GM21423 (cell line): ENCODE measurements at regions not wholly inside any gene's neighbourhood (a gene's known extent, or its start where the extent isn't known, plus 50 kb on each side); places are given as distances from the start of the nearest gene placed in this dataset.
A peak's percentile ranks its signal among the peaks of the same experiment; 100 is the strongest.

Experiments
- ATAC-seq: cut with Tn5 transposase; IDR thresholded peaks from one replicate; pipeline ENCODE4 v1.9.1; 2021; ENCODE audit warnings: mild to moderate bottlenecking, moderate library complexity; ENCODE audit not compliant: unreplicated experiment

- ATAC-seq: no peak
Measured at GRCh38 chr11:13062115-13062514, 53.0 kb downstream of the RASSF10 start.

- ATAC-seq: no peak
Measured at GRCh38 chr11:13064593-13064992, 55.5 kb downstream of the RASSF10 start.

DNA sequence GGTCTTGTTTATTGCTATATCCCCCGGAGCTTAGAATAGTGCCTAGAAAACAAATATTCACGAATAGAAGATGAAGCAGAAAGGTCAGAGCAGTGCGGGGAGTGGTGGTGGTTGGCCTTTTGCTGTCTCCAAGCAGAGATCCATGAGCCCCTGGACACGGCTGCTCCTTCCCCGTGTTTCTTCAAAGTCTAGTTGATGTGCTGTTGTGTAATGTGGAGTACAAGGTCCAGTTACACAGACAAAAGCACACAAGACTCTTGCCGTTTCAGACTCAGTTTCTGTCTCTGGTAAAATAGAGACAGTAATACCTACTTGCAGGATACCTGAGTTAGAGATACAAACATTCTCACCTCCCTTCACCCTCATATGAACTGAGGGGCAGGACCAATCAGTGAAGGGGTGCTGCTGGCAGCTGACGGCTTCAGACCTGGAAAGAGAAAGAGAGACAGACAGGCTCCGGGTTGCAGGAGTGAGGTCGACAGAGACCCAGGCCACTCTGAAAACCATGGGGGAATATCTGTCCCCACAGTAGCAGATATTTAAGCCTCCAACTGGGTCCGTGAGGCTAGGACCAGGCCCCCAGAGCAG lies 56.2 kb downstream of the RASSF10 start:
- ATAC-seq: no peak

GRCh38 chr11:13068211-13068610 lies 59.1 kb downstream of the RASSF10 start:
- ATAC-seq: no peak

- no peak for ATAC-seq
Measured at GRCh38 chr11:13073119-13073981, 64.2 kb downstream of the RASSF10 start.

GRCh38 chr11:13074714-13075464 lies 65.8 kb downstream of the RASSF10 start:
- no peak for ATAC-seq

DNA sequence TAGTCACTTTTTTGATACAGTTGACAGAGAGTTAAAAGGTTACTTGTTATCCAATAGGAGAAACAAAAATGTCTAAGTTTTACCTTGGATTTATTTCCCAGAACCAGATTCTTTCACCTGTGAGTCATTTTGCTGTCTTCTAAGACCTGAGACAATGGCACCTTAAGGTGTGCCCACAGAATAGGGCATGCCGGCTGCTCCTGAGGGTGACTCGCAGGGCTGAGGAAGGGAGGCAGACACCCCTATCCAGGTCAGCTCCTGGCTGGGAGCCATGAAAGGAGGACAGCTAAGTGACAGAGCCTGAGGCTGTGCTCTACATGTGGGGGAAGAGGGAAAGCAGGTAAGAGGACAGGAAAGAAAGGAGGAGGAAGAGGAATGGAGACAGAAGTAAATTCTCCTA lies 67.8 kb downstream of the RASSF10 start:
- no peak for ATAC-seq

DNA sequence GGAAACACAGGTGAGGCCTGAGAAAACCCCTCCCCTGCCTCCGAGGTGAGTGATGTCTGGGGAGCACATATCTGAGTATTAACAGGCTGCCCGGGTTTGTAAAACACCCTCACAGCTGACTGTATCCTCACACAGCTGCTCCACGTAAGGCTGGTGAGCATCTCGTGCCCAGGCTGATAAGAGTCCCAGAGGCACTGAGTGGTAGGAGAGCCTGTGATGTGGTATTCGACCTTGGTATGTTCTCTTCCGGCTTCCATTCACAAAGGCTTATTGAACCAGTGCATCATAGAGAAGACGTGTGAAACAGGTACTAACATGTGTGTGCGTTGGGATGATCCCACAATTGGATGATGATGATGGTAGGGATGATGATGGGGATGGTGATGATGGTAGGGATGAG lies 71.7 kb downstream of the RASSF10 start:
- no peak for ATAC-seq

- no peak for ATAC-seq
Measured at GRCh38 chr11:13082588-13082987, 73.5 kb downstream of the RASSF10 start.

DNA sequence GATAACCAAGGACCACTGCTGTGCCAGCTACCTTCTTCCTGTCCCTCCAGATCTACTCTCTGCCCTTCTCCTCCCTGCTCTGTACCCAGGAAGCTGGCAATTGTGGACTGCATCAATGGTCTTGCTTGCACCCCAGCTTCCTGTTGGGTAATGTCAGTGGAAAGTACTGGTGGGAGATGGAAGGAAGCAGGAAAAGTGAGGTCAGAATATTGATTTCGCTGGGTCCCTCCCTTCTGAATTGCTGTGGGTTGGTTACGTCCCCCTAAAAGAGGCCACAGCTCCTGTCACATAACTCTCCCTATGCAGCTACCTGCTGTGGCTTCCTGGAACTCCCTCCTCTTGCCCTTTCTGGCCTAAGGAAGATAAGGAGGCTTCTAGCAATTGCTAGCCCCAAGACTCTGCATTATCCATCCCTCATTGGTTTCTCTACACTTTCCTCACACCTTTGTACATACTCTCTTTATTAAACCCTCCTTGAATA lies 81.2 kb downstream of the RASSF10 start:
- ATAC-seq: no peak

DNA sequence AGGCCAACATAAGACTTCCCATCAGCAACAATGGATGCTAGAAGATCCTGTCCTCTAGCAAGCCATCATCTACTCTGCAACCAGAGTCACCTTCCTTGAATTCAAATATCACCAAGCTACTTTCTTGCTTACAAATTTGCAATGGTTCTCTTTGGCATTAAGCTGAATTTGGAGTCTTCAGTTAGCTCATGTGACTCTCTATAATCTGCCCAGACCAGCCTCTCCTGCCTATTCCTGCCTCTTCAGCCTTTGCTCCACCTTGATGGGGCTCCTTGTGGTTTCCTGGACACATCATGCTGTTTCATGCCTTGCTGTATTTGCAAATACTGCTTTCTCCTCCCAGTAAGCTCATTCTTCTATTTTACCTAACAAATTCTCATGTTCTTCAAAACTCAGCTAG lies 82.3 kb downstream of the RASSF10 start:
- ATAC-seq: no peak

DNA sequence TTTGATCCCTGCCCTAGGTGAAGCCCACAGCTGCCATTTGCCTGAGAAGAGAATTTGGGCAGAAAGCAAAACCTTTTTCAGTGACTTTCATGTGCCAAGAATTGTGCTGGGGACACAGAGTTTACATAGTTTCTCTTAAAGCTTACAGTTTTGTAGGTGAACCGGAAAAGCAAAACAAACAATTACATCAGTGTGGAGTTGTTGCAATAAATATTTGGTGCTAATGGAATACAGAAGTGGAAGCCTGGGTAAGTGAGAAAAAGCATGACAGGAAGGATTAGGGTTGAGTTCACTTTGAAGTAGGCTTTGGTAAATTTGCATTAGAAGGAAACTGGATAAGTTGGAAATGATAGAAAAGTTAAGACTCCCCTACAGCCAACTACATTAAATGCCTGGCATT lies 82.7 kb downstream of the RASSF10 start:
- no peak for ATAC-seq

DNA sequence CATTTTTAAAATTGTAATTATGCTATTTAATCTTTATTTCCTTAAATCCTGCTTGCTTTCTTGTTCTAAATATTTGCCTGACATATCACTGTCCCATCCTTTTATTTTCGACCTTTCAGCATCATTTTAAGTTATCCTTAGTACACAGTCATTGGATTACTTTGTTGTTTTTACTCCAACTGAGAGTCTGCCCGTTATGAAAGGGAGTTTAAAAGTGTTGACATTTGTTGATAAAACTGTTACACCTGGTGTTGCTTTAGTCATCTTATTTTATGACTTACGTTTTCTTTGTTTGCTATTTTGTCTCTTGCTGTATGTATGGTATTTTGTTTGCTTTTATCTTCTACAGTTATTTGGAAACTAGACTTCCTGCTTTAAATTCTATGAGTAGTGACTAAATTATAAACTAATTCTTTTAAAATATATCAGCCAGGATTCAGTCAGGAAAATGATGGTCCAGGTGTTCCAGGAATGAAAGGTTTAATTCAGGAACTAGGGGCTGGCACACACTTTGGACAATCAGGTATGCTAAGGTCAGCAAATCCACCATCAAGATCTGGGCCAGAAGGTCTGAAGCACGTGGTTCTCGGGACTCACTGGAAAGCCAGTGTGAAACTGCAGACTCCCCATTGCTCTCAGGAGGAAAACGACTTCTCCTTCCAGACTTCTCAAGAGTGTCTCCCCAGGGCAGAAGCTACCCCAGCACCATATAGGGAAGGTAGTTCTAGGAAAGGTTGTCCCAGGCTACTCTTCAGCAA lies 86.0 kb downstream of the RASSF10 start:
- no peak for ATAC-seq

DNA sequence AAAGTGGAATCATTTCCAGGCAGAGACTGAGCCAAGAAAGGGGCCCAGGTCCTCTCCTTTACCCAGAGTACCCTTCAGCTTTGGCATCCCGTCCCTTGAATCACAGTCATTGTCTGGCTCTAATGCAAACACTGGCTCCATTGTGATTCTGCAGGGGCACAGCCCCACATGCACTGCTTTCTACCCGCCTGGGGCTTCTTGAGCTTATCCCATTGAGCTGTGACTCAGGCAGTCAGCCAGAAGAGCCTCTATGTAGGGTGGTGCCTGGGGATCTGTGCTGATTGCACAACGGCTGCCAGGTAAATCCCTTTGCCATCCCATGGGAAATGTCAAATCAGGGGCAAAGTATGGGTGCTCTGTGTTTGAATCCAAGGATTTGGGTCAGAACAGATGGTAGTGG lies 88.9 kb downstream of the RASSF10 start:
- ATAC-seq: no peak

DNA sequence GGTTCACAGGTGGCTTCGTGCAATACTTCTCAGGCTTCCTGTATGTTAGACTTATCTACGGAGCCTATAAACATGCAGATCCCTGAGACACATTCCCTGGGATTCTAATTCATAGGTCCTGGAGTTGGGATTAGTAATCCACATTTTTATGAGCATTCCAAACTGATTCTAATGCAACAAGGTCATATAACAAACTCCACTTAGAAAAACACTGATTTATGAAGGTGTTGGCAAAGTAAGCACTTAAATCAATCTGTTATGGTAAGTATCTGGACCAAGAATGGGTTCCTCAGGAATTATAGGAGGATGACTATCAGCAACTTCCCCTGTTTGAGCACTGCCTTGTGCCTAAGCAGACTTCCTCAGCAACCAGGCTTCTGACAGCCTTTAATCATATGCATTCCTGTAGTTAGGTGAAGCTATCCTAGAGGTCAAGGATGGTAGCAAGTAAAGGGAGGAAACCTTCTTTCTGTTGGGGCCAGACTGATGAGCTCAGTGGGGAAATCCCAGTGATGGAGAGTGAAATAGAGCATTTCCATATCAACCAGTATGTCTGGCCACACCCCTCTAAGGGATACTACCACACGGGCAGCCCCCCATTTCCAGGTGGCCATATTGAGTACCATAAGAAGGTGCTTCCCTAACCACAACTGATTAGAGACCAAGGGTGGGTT lies 89.6 kb downstream of the RASSF10 start:
- no peak for ATAC-seq

- peak; percentile 44 for ATAC-seq
Measured at GRCh38 chr11:13101644-13102512, 92.8 kb downstream of the RASSF10 start.

DNA sequence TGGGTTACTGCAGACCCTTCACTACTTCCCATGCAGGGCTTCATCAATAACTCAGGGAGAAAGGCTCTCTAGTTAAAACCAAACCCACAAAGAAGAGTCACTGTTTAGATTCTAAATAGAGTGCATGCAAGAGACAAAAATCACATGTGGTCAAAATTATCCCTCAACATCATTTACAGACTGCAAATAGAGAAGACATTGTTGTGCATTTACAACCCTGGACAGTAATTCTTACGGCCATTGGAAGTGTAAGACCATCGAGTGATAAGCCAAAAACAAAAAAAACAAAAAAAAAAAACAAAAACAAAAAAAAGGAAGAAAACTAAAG lies 93.4 kb downstream of the RASSF10 start:
- ATAC-seq: no peak

DNA sequence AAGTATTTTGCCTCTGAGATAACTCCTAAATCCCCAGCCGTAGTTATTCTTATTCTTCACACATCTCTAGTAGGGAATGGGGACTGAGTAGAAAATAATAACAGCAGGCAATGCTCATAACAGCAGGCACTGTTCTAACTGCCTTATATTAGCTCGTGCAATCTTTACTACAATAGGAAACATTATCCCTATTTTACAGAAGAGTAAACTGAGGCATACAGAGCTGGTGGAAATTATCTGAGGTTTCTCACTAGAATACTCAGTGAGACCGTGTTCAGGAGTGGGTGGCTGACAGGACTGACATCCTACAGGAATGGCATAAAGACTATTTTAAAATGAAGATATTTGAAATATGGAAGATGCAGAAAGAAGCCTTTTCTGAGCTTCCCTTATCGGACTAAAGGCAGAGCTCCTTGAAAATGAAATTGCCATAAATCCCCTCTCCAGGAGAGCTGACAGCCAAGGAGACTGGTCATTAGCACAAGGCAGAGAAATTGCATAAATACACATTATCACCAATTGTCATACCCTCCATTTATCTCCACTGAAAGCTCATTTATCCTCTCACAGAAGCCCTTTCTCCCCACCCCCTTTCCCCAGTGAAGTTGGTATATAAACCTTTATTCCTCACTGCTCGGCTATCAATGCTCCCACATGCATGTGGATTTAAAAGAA lies 93.9 kb downstream of the RASSF10 start:
- ATAC-seq: no peak

GRCh38 chr11:13103962-13104554 lies 94.9 kb downstream of the RASSF10 start:
- no peak for ATAC-seq
